ENCODE measurements at regions not wholly inside any gene's neighbourhood (a gene's known extent, or its start where the extent isn't known, plus 50 kb on each side); places are given as distances from the start of the nearest gene placed in this dataset.

- Histone ChIP-seq H3K4me3 (ENCODE audit: low read depth, low read length) (no peak overlapping the region), H3K36me3 (ENCODE audit: control insufficient read depth, insufficient read depth, low read length) (no peaks in the 10 kb centered on the region), H3K27me3 (ENCODE audit: control insufficient read depth, insufficient read depth, low read length) (no peaks in the 10 kb centered on the region)
- TF ChIP-seq CTCF (IDR thresholded peaks at IDR 0.05; ENCODE audit: insufficient read depth, low read length, severe bottlenecking), result no peak
- no peak for FAIRE-seq
- no peak for DNase-seq (ENCODE audit: low read depth)
These were observed 854.6 kb upstream of the NEGR1 start for GRCh38 chr1:73136975-73137374.

DNA sequence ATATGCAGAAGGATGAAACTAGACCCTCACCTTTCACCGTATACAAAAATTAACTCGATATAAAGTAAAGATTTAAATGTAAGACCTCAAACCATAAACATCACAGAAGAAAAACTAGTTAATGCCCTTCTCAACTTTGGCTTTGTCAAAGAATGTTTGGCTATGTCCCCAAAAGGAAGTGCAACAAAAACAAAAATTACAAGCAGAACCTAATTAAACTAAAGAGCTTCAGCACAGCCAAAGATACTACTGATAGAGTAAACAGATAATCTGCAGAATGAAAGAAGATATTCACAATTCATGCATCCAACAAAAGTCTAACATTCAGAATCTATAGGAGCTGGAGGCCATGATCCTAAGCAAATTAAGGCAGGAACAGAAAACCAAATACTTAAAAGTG lies 824.6 kb upstream of the NEGR1 start:
- Histone ChIP-seq H3K36me3 (ENCODE audit: control insufficient read depth, insufficient read depth, low read length) (no peaks in the 10 kb centered on the region), H3K4me3 (ENCODE audit: low read depth, low read length) (no peak overlapping the region), H3K27me3 (ENCODE audit: control insufficient read depth, insufficient read depth, low read length) (no peaks in the 10 kb centered on the region)
- no peak for FAIRE-seq
- no peak for TF ChIP-seq CTCF (IDR thresholded peaks at IDR 0.05; ENCODE audit: insufficient read depth, low read length, severe bottlenecking)
- DNase-seq (ENCODE audit: low read depth), result no peak

- Histone ChIP-seq H3K4me3 (ENCODE audit: low read depth, low read length) (no peak overlapping the region), H3K36me3 (ENCODE audit: control insufficient read depth, insufficient read depth, low read length) (no peaks in the 10 kb centered on the region), H3K27me3 (ENCODE audit: control insufficient read depth, insufficient read depth, low read length) (no peaks in the 10 kb centered on the region)
- no peak for DNase-seq (ENCODE audit: low read depth)
- FAIRE-seq, result no peak
- TF ChIP-seq CTCF (IDR thresholded peaks at IDR 0.05; ENCODE audit: insufficient read depth, low read length, severe bottlenecking), result no peak
These were observed 823.4 kb upstream of the NEGR1 start for GRCh38 chr1:73105755-73106154.

DNA sequence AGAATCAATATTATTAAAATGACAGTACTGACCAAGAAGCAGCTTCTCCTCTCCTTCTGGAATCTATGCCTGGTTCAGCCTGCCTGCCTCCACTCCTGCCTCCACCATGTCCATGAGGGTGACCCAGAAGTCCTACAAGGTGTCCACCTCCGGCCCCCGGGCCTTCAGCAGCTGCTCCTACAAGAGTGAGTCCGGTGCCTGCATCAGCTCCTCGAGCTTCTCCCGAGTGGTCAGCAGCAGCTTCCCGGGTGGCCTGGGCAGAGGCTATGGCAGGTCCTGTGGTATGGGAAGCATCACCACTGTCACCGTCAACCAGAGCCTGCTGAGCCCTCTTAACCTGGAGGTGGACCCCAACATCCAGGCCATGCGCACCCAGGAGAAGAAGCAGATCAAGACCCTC lies 822.4 kb upstream of the NEGR1 start:
- Histone ChIP-seq H3K27me3 (ENCODE audit: control insufficient read depth, insufficient read depth, low read length) (no peaks in the 10 kb centered on the region), H3K36me3 (ENCODE audit: control insufficient read depth, insufficient read depth, low read length) (no peaks in the 10 kb centered on the region), H3K4me3 (ENCODE audit: low read depth, low read length) (no peak overlapping the region)
- FAIRE-seq (no peak), DNase-seq (ENCODE audit: low read depth) (no peak)
- TF ChIP-seq CTCF (IDR thresholded peaks at IDR 0.05; ENCODE audit: insufficient read depth, low read length, severe bottlenecking), result no peak

GRCh38 chr1:73100216-73100615 lies 817.9 kb upstream of the NEGR1 start:
- no peak for FAIRE-seq
- no peak for TF ChIP-seq CTCF (IDR thresholded peaks at IDR 0.05; ENCODE audit: insufficient read depth, low read length, severe bottlenecking)

GRCh38 chr1:73097917-73098316 lies 815.6 kb upstream of the NEGR1 start:
- DNase-seq (ENCODE audit: low read depth) (no peak), FAIRE-seq (no peak)
- no peak overlapping the region for H3K4me3 ChIP-seq (ENCODE audit: low read depth, low read length)
- no peak for TF ChIP-seq CTCF (IDR thresholded peaks at IDR 0.05; ENCODE audit: insufficient read depth, low read length, severe bottlenecking)
- H3K36me3 ChIP-seq (ENCODE audit: control insufficient read depth, insufficient read depth, low read length), result no peaks in the 10 kb centered on the region
- no peaks in the 10 kb centered on the region for H3K27me3 ChIP-seq (ENCODE audit: control insufficient read depth, insufficient read depth, low read length)

More at GRCh38 chr1:73100216-73100615, 817.9 kb upstream of the NEGR1 start:
- H3K4me3 ChIP-seq (ENCODE audit: low read depth, low read length), result no peak overlapping the region
- no peaks in the 10 kb centered on the region for H3K27me3 ChIP-seq (ENCODE audit: control insufficient read depth, insufficient read depth, low read length)
- no peaks in the 10 kb centered on the region for H3K36me3 ChIP-seq (ENCODE audit: control insufficient read depth, insufficient read depth, low read length)
- DNase-seq (ENCODE audit: low read depth), result no peak
